ENCODE measurements at regions not wholly inside any gene's neighbourhood (a gene's known extent, or its start where the extent isn't known, plus 50 kb on each side); places are given as distances from the start of the nearest gene placed in this dataset.

DNA sequence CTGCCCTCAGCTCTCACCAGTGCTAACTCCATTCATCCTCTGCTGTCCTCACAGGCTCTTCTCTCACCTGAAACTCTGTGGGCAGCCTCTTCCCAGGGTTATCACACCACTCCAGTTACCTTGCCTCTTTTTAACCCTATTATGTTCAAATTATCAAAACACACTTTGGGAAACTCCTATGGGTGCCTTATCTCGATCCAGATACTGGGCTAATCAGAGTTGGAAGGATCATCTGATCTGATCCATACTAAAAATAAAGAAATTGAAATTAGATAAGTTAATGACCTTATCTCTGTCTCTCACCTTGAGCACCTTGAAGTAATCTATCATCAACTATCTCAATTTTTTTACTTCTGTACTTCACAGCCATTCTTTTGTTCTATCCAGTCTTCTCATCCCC is 300.5 kb upstream of the ISL1 start:
- H3K9me3 Mint-ChIP-seq = peaks cover 8% of the 10 kb centered on the region
- H3K4me1 Mint-ChIP-seq (ENCODE audit: low read depth) = no peaks in the 10 kb centered on the region
- Histone ChIP-seq H3K27me3 (ENCODE audit: control insufficient read depth in 1 of 2, insufficient read depth in 2 of 2, low read length in 2 of 2) (no peaks in the 10 kb centered on the region), H3K36me3 (ENCODE audit: insufficient read depth, low read length) (no peaks in the 10 kb centered on the region), H3K27ac (ENCODE audit: low read depth in 1 of 2, low read length in 2 of 2) (no peak overlapping the region), H3K4me3 (ENCODE audit: low read length) (no peak overlapping the region), H3K4me1 (ENCODE audit: insufficient read depth, low read length) (no peaks in the 10 kb centered on the region), H3K9me3 (ENCODE audit: control insufficient read depth in 1 of 2, insufficient read depth in 1 of 2, low read length in 2 of 2) (peaks cover 0 to 5% of the 10 kb centered on the region in 2 experiments)
- ATAC-seq (ENCODE audit: poor library complexity) (no peak), DNase-seq (no peak)
- H3K4me3 Mint-ChIP-seq = no peak overlapping the region
- TF ChIP-seq, protein P1, sequence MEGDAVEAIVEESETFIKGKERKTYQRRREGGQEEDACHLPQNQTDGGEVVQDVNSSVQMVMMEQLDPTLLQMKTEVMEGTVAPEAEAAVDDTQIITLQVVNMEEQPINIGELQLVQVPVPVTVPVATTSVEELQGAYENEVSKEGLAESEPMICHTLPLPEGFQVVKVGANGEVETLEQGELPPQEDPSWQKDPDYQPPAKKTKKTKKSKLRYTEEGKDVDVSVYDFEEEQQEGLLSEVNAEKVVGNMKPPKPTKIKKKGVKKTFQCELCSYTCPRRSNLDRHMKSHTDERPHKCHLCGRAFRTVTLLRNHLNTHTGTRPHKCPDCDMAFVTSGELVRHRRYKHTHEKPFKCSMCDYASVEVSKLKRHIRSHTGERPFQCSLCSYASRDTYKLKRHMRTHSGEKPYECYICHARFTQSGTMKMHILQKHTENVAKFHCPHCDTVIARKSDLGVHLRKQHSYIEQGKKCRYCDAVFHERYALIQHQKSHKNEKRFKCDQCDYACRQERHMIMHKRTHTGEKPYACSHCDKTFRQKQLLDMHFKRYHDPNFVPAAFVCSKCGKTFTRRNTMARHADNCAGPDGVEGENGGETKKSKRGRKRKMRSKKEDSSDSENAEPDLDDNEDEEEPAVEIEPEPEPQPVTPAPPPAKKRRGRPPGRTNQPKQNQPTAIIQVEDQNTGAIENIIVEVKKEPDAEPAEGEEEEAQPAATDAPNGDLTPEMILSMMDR (IDR thresholded peaks at IDR 0.05) = no peak
- intact Hi-C loops (cut with DNase I, micrococcal nuclease) = no loop called here
- ChIA-PET CTCF (no interaction called here), POLR2A (no interaction called here)
- H3K27ac Mint-ChIP-seq = no peak overlapping the region
- H3K36me3 Mint-ChIP-seq (ENCODE audit: low read depth) = no peaks in the 10 kb centered on the region
- no peaks in the 10 kb centered on the region for H3K27me3 Mint-ChIP-seq

GRCh38 chr5:51091816-51092215 is 291.4 kb upstream of the ISL1 start:
- no peak for DNase-seq
- TF ChIP-seq, protein P1 (IDR thresholded peaks at IDR 0.05) = no peak
- Mint-ChIP-seq H3K27me3 (no peaks in the 10 kb centered on the region), H3K27ac (no peak overlapping the region), H3K4me3 (no peak overlapping the region), H3K4me1 (ENCODE audit: low read depth) (no peaks in the 10 kb centered on the region), H3K9me3 (peaks cover 2% of the 10 kb centered on the region), H3K36me3 (ENCODE audit: low read depth) (no peaks in the 10 kb centered on the region)
- Histone ChIP-seq H3K4me3 (ENCODE audit: low read length) (no peak overlapping the region), H3K27ac (ENCODE audit: low read depth in 1 of 2, low read length in 2 of 2) (no peak overlapping the region), H3K36me3 (ENCODE audit: insufficient read depth, low read length) (no peaks in the 10 kb centered on the region), H3K9me3 (ENCODE audit: control insufficient read depth in 1 of 2, insufficient read depth in 1 of 2, low read length in 2 of 2) (peaks cover 0 to 3% of the 10 kb centered on the region in 2 experiments), H3K4me1 (ENCODE audit: insufficient read depth, low read length) (no peaks in the 10 kb centered on the region), H3K27me3 (ENCODE audit: control insufficient read depth in 1 of 2, insufficient read depth in 2 of 2, low read length in 2 of 2) (no peaks in the 10 kb centered on the region)
- no peak for ATAC-seq (ENCODE audit: poor library complexity)
- ChIA-PET POLR2A (no interaction called here), CTCF (no interaction called here)
- intact Hi-C loops (cut with DNase I, micrococcal nuclease) = no loop called here

GRCh38 chr5:51095486-51095885 is 287.8 kb upstream of the ISL1 start:
- no peak overlapping the region for H3K4me3 ChIP-seq (ENCODE audit: low read length)
- H3K9me3 ChIP-seq (ENCODE audit: control insufficient read depth in 1 of 2, insufficient read depth in 1 of 2, low read length in 2 of 2) = peaks cover 0 to 3% of the 10 kb centered on the region in 2 experiments
- TF ChIP-seq, protein P1 (IDR thresholded peaks at IDR 0.05) = no peak
- Mint-ChIP-seq H3K27me3 (no peaks in the 10 kb centered on the region), H3K27ac (no peak overlapping the region), H3K4me3 (no peak overlapping the region), H3K4me1 (ENCODE audit: low read depth) (no peaks in the 10 kb centered on the region), H3K36me3 (ENCODE audit: low read depth) (no peaks in the 10 kb centered on the region), H3K9me3 (peaks cover 2% of the 10 kb centered on the region)
- DNase-seq (no peak), ATAC-seq (ENCODE audit: poor library complexity) (no peak)
- CTCF ChIA-PET = no interaction called here
- no peaks in the 10 kb centered on the region for H3K36me3 ChIP-seq (ENCODE audit: insufficient read depth, low read length)
- no peaks in the 10 kb centered on the region for H3K27me3 ChIP-seq (ENCODE audit: control insufficient read depth in 1 of 2, insufficient read depth in 2 of 2, low read length in 2 of 2)
- H3K27ac ChIP-seq (ENCODE audit: low read depth in 1 of 2, low read length in 2 of 2) = no peak overlapping the region
- no peaks in the 10 kb centered on the region for H3K4me1 ChIP-seq (ENCODE audit: insufficient read depth, low read length)
- POLR2A ChIA-PET = no interaction called here
- intact Hi-C loops (cut with DNase I, micrococcal nuclease) = no loop called here
